HG03521 (cell line): ENCODE measurements at regions not wholly inside any gene's neighbourhood (a gene's known extent, or its start where the extent isn't known, plus 50 kb on each side); places are given as distances from the start of the nearest gene placed in this dataset.

Experiments used
- ATAC-seq: cut with Tn5 transposase; IDR thresholded peaks from one replicate; pipeline ENCODE4 v1.9.1; 2021; ENCODE audit warnings: mild to moderate bottlenecking, moderate library complexity; ENCODE audit not compliant: unreplicated experiment

DNA sequence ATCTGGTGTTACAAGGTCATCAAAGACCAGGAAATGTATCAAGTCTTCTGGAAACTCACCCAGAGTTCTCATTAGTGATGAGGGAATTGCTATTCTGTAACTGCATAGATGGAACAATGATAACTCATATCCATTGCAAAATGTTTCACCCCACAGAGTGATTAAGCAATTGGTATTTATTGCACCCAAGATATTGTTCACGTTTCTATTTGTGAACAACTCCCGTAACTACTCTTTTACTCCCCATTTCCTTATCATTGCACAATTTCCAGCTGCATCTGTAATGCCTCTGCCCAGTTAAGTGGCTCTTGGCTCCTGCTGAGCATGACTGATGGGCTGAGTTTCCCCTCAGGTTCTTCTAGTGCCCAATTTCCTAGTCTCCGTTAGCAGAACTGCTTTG lies 108.7 kb upstream of the PRICKLE1 start:
- ATAC-seq = no peak

DNA sequence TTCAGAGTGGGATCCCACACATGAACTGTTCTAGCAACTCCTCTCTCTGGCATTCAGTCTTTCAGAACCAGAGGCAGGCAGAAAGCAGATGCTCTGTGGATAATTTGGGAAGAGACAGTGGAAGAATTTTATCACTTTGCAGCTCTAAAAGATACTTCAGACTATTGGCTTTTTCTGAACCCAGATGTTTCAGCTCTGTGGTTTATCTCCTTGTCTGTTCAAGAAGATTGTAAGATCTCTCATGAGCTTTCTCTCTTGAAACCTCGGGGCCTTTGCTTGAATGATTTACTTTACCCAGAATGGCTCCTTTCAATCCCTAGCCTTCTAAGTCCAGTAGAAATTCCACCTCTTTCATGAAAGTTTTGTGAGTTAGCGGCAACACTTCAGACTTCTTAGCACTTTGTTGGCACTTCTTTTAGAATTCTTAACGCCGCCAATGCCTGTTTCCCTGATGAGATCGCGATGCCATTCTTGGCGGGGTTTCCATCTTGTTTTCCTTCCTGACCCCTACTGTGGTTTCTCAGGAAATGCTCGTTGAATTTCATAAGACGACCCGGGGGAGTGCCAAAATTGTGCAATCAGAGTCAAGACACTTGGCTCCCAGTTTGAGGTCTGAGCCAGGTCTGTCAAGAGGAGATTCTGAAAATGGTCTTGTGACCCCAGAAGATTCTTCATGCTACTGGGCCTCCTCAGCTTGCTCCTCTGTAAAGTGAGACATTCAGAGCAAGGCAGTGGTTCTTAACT lies 107.0 kb upstream of the PRICKLE1 start:
- ATAC-seq = no peak

DNA sequence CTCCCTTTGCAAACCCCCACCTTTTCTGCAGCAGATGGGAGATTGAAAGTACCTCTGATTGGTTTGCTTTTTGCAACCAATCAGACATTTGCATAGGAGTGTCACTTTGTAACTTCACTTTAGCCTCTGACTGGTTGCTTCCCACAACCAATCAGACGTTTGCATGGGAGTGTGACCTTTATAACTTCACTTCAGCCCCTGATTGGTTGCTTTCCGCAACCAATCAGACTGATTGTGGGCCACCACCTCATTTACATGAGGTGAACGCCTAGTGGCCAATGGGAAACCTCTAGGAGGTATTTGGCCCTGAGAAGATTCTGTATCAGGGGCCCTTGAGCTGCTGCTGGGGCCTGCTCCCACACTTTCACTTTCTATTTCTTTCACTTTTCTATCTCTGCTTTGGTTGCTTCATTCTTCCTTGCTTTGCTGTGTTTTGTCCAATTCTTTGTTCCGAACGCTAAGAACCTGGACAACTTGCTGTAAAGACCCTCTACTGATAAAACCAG lies 106.0 kb upstream of the PRICKLE1 start:
- ATAC-seq = no peak

DNA sequence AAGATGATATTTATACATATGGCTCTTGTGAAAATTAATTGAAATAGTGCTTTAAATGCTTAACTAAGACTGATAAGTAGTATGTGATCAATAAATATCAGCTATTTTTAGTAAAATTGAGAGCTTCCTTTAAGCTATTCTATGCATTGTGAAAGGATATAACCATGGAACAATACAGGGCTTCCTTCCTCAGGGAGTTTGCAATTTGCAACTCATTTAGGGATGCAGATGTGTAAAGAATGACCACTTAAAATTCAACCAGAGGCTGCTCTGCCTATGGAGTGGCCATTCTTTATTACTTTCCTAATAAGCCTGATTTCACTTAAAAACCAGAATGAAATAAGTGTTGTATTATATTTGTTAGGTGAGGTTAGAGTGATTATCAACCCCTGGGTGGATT lies 103.2 kb upstream of the PRICKLE1 start:
- ATAC-seq = no peak

DNA sequence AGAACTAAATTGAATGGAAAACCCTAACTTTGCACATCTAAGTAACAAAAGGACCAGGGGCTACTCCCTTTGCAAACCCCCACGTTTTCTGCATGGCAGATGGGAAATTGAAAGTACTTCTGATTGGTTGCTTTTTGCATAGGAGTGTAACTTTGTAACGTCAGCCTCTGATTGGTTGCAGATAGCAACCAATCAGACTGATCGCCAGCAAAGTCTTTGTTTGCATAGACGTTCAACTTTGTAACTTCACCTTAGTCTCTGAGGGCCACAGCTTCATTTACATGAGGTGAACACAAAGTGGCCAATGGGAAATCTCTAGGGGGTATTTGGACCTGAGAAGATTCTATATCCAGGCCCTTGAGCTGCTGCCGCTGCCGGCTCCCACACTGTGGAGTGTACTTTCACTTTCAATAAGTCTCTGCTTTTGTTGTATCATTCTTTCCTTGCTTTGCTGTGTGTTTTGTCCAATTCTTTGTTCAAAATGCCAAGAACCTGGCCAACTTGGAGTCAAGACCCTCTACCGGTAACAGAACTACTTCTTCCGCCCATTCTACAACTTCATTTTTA lies 102.5 kb upstream of the PRICKLE1 start:
- ATAC-seq = no peak

DNA sequence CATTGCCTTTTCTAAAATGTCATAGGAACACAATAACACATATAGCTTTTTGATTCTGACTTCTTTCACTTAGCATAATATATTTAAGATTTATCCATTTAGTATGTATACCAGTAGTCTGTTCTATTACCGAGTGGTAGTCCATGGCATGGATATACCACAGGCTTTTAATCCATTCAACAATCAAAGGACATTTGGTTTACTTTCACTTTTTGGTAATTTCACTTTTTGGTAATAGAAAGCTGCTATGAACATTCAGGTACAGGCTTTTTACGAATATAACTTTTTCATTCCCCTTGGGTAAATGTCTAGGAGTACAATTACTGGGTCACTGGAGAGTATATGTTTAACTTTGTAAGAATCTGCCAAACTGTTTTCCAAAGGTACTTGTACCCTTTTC lies 100.7 kb upstream of the PRICKLE1 start:
- ATAC-seq = no peak

DNA sequence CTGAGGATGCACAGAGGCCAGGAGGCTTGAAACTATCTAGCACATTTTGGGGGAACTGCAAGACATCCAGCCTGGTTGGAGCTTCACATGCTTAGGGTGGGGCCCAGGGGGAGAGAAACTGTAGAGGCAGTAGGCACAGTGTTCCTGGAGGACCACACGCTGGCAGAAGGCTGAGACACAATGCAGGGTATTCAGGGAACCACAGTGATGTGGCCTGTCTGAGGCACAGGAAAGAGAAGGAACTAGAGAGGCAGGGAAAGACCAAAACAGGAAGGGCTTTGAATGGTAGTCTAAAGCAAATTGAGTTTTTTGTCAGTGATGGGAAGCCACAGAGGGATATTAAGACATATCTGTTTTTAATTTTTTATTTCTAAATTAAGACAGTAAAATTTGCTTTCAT lies 100.2 kb upstream of the PRICKLE1 start:
- no peak for ATAC-seq

DNA sequence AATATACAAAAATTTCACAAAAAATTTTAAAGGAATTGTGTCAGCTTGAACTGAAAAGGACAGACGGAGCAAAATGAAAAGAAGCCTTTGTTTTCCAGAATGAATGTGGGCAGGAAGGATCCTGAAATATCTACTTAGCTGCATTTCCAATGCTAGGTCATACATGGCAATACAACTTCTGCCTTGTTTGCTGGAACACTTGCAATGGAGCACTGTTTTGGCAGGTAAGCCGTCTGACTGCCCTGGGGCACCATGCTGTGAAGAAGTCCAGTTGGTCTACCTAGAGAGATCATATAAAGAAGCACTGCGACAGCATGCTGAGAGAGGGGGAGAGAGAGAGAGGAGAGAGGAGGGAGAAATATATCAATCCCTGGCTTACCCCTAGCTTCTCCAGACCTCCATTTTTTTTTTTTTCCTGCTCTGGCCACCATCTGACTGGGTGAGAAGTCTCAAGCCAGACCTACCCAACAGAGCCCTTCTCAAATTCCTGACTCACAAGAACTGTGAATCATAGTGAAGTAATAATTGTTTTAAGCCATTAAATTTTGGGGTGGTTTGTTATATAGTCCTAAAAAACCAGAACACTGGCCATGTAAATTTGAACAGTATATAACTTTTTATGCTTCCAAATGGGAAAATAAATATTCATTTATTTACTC lies 97.1 kb upstream of the PRICKLE1 start:
- no peak for ATAC-seq

DNA sequence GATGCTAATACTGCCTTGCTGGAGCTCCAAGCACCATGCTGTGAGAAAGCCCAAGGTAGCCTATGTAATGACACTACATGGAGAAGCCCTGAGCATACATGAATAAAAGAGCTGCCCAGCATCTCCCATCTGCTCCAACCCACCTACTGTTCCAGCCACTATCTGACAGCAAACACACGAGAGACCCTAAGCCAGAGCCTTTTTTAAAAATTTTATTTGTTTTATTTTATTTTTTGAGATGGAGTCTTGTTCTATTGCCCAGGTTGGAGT lies 95.2 kb upstream of the PRICKLE1 start:
- ATAC-seq = no peak

DNA sequence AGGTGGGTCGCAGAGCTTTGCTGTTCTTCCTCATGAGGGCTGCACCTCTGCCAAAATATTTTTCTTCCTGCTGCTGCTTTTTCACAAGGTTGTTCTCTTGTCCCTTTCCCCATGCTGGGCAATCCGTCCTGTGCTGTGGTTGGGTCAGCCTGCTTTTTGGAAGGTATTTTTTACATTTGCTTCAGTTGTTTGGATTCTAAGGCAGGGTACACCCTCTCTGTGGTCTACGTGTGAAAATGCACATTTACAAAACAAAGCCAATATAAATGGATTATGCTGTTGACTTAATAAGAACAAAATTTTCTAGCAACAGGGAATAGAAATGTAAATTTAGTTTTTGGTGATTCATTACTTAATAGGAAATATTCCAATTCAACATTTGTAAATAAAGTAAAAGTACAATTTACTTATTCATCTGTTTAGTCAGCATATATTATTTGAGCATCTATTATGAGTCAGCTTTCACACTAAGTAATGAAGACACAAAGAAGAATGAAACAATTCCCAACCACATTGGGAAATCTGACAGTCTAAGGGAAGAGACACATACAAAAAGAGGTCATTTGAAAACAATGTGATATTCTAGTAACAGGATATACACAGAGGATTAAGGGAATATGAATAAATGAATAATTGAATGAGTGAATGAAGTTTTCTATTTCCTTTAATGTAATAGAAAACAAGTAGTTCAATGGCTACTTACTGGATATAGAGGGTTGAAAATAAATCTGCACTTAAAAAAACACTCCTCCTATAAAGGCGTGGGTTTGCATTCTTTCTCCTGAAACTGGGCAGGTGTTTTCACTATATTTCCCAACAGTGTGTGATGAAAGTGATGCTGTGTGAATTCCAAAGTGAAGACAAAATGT lies 94.6 kb upstream of the PRICKLE1 start:
- no peak for ATAC-seq

DNA sequence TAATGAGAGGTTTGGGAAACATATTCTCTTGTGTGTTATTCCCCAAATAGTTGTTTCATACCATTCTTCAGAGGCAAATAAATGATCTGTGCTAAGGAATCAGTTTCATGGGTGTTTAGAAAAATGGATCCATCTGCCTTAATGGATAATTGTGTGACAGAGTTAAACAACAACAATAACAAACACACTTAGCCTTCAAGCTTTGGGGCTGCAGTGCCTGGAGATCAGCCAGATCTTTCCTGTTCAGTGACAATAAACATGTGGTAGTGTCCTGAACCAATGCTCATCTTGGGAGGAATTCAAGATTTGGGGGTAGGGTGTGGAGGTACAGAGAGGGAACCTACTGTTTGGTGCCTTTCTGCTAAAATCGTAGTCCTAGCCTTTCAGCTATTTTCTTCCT lies 93.7 kb upstream of the PRICKLE1 start:
- ATAC-seq = no peak

DNA sequence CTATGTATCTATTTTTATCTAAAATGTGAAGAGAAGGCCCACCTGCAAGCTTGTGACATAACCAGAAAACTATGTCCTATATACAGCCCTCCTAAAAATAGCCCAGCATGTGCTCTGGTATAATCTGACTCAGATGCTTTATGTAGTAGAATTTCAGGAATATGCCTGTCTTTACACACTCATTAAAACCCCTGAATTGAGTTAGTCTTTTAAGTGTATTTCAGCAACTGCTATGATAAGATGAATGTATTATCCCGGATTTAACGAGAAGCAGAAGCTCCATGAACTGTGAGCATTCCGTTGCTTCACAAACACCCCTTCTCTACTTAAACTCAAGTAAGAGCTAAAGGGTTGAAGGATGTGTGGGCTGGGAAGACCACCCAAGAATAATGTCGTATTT lies 89.9 kb upstream of the PRICKLE1 start:
- no peak for ATAC-seq

DNA sequence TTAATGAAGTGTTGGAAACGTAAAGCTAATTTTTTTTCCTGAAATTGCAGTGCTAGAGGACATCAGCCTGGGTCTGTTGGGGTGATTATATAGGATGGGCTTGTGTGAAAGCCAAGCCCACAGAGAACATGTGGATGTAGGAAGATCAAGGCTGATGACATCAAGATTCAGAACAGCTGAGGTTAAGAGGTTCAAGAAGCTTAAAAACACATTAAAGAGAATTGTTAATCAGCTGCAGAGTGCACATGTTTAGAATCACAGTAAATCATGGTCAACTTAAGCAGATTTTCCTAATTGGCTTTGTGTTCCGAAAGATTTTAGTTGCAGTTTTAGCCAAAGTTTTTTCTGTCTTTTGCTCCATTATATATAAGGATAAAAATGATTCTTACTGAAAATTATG lies 87.9 kb upstream of the PRICKLE1 start:
- no peak for ATAC-seq

DNA sequence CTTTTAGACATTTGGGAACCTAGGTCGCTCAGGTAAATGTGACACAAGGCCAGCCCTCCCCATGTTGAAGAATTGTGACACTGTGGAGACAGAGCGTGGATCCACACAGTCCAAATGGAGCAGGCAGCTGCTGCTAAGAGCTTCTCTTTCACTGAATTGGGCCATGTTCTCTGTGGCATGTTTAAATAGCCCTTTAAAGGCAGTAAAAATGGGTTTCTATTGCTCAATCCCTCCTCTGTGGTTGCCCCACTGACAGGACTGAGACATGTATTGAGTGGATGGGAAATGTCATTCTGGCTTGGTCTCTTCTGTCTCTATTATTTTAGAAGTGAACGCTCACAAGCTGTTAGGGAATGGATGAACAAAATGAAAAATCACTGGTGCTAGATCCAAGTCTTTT lies 84.0 kb upstream of the PRICKLE1 start:
- ATAC-seq = no peak

DNA sequence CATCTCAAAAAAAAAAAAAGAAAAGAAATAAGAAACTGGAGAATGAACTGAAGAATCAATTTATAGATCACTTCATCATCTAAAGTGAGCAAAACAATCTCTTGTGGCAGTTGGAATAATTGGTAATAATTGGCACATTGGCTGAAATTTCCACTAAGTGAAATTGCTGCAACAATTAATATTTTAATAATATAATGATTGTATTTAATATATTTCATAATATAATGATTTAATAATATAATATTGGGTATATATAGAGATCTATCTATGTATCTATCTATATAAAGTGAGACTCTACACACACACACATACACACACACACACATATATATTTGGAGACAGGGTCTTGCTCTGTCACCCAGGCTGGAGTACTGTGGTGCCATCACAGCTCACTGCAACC lies 81.2 kb upstream of the PRICKLE1 start:
- ATAC-seq = no peak

DNA sequence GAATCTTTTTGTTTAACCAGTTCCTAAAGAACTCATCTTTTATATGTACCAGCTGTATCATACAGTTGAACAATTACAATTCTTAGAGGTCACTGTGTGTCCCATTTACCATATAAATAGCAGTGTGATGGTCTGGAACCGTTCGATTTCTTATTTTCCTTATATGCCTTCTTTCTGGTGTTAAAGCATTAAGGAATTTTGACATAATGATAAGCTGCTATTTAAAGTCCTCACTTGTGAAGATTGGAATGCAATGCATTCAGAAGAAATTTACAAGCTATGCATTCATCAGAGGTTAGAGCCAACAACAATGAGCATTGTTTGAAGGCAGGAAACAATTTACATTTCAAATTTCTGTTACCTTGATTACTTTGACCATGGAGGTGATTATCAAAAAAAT lies 80.0 kb upstream of the PRICKLE1 start:
- ATAC-seq = no peak

DNA sequence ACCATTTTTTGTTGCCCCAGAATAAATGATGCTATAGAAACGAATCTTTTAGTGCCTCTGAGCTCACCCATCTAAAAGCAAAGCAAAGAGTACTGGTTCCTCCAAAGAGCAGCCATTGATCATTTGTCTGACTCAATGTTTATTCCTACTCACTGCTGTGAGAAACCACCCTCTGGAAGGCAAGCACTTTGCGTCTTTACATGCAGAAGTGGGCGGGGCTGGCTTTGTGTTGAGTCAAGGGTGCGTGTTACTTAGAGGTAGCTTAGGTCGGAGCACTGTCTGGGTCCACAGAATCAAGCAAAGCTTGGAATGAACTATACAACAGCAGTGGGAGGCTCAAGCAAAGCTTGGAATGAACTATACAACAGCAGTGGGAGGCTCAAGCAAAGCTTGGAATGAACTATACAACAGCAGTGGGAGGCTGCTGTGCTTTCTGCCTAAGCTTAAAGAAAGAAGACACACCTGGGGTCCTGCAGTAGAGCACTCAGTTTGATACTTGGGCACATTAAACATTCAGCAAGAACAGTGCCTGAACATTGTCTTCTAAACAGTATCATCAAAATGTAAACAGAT lies 77.2 kb upstream of the PRICKLE1 start:
- ATAC-seq = no peak

DNA sequence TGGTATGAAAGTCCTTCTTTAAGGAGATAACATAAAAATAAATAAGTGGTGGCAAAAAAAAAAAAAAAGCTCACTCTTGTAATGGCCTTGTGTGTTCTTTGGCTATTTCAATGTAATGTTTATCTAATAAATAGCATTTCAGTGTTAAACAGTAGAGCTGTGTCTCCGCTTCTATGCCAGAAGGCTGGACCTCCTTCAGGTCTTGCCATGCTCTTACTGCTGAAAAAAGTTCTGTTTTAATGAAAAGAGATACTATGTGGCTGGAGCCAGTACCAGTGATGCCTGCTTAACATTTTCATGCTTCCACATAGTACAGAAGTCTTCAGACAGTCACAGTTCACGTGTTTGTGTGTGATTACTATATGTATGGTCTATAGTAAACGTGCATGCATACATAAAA lies 74.1 kb upstream of the PRICKLE1 start:
- ATAC-seq = no peak

DNA sequence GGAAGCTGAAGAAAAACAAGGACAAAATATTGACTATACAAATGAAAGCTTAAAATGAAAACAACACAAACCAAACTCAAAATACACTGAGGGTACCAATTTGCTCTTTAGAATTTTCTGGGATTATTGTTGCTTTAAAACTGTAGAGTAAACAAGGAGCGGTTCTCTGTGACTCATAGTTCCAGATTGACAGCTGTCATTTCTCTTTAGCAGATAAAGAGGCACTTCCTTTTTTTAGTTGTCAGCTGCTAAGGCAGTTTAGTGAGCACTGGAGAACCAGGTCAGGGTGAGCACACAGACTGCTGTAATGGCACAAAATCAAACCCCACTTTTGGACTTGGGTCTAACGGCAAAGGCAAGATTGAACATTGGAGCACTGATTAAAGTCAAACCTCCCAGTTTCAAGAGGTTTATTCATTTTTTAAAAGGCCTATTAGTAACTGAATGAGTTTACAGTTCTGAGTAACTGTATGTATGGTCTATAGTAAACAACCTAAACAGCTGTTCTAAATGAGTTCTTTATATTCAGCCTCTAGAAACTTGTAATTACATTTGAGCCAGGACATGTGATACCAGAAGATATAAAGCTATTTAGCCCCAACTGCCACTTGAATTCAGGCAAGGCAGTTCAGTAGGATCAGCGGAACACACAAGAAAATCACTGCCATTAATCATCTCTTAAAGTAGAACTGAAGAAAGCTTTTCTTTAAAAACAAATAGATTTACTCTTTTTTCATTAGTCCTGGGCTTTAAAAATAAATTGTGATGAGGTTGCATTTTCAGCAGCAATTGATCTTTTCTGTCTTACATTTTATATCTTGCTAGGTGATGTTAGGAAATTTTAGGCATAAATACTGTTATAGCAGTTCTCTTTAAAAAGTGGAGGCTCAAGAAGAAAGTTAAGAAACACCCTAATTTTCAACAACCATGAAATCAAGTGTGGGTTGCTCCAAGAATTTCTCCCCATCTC lies 71.7 kb upstream of the PRICKLE1 start:
- ATAC-seq = no peak

DNA sequence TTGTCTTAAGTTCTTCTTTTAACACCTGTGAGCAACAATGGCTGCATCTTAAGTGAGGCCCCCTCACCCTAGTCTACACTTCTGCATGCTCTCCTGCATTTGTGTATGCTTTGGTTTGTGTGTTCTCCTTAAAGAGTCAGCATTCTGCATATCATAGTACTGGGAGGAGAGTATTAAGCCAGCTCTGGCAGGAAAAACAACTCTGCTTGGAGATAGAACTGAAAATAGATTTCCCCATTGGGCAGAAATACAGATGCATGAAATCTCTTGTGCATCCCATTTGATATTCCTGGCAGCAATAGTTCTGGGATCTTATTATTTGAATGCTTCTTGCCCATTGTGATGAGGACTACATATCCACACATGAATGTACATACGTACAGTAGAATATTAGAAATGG lies 70.6 kb upstream of the PRICKLE1 start:
- ATAC-seq = no peak
